HFF-Myc (cell line): ENCODE measurements at regions not wholly inside any gene's neighbourhood (a gene's known extent, or its start where the extent isn't known, plus 50 kb on each side); places are given as distances from the start of the nearest gene placed in this dataset.

Source experiments
- DNase-seq: peaks from one replicate; pipeline ENCODE4 v3.0.0-alpha.2; 2011; ENCODE audit warnings: low read depth; ENCODE audit errors: extremely low read depth
- H3K4me3 ChIP-seq: replicated peaks from 2 replicates; pipeline ENCODE4 v1.5.1; 2011; ENCODE audit warnings: low read depth, mild to moderate bottlenecking, control low read depth, low read length
- TF ChIP-seq, protein P1 (sequence below): IDR thresholded peaks from 2 replicates; pipeline ENCODE4 v1.5.1; 2012; ENCODE audit warnings: mild to moderate bottlenecking, low read depth, low read length, control low read depth; ENCODE audit errors: missing control alignments

DNA sequence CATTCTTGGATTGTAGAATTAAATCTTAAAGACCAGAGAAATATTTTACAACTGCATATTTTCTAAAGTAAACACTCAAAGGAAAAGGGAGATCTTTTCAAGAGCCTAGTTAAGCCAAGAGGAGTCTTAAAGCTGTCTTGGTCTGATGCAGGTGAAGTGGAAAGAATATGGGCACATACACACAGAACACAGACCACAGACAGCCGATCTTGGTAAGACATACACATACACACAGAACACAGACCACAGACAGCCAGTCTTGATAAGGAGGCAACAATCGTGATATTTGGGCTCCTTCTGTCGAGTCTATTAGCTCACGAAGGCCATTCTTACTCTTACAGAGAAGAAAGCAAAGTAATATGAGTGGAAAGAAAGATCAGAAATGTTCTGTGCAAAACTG is 1153.9 kb upstream of the TMPRSS15 start:
- DNase-seq: no peak
- TF ChIP-seq, protein P1, sequence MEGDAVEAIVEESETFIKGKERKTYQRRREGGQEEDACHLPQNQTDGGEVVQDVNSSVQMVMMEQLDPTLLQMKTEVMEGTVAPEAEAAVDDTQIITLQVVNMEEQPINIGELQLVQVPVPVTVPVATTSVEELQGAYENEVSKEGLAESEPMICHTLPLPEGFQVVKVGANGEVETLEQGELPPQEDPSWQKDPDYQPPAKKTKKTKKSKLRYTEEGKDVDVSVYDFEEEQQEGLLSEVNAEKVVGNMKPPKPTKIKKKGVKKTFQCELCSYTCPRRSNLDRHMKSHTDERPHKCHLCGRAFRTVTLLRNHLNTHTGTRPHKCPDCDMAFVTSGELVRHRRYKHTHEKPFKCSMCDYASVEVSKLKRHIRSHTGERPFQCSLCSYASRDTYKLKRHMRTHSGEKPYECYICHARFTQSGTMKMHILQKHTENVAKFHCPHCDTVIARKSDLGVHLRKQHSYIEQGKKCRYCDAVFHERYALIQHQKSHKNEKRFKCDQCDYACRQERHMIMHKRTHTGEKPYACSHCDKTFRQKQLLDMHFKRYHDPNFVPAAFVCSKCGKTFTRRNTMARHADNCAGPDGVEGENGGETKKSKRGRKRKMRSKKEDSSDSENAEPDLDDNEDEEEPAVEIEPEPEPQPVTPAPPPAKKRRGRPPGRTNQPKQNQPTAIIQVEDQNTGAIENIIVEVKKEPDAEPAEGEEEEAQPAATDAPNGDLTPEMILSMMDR: no peak
- H3K4me3 ChIP-seq: no peak overlapping the region

DNA sequence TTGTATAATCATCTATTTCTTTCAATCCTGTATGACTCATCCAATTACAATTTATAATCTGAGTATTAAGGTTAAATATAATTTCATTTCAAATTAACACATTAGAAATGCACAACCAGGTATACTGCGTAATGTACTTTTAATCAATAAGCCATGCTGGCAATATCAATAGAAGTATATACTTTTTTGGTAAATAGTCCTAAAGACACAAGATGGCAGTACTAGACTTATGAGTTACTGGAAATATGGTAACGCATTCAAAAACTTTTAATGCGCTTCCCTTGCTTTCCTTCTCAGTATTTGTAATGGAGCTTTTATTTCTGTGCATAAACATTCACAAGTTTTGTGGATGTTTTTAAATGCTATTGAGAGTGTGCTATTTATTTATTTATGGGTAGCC is 1162.0 kb upstream of the TMPRSS15 start:
- no peak overlapping the region for H3K4me3 ChIP-seq
- DNase-seq: no peak
- TF ChIP-seq, protein P1: no peak

DNA sequence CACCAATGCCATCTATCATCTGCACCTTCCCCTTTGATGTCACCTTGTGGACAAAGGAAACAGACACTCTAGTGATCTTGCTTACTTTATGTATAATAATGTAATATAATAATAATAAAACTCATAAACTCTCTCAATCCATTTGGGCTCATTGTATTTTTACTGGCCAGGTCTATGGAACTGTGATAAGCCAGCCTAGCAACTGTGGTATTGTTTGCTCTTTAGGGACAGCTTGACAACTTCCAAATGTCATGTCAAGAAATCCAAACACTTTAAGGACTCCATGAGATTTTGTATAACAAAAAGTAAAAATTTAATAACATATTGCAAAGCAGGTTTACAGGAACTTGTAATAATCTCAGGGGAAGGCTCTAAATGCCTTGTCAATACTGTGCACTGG is 1163.4 kb upstream of the TMPRSS15 start:
- H3K4me3 ChIP-seq: no peak overlapping the region
- TF ChIP-seq, protein P1: no peak
- no peak for DNase-seq

DNA sequence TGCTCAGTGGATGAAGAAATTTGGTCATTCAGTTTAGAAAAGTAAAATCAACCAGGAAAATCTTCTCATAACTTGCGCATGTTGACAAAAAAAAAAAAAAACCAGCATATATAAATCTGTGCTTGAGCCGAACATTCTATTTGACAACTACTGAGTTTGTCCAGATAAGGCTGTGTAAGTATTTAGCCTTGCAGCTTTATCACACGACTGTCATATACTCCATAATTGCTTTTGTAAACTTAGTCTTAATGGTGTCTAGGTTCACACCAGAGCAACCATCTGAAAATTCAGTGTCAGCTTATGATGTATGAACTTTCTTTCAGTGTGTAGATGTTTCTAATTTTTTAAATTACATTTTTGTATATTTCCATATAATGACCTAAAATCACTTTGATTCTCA is 1173.8 kb upstream of the TMPRSS15 start:
- TF ChIP-seq, protein P1: no peak
- H3K4me3 ChIP-seq: no peak overlapping the region
- no peak for DNase-seq

DNA sequence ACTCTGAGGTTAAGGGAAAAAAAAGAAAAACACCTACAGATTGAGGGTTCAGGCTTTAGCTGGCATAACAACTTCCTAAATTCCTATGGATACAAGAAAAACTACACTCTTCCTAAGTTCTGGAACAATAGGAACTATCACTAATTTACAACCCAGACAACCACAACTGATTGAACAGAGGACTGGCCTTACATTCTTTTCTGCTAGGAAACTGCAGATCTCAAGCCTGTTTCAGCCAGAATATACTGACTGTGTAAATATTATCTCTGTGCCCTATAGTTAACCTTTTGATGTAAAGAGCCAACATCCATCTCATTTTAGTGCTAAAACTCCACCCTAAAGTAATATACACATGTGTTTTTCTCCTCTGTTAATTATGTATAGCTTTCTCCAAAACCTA is 1186.5 kb upstream of the TMPRSS15 start:
- DNase-seq: no peak
- TF ChIP-seq, protein P1: no peak
- H3K4me3 ChIP-seq: no peak overlapping the region

DNA sequence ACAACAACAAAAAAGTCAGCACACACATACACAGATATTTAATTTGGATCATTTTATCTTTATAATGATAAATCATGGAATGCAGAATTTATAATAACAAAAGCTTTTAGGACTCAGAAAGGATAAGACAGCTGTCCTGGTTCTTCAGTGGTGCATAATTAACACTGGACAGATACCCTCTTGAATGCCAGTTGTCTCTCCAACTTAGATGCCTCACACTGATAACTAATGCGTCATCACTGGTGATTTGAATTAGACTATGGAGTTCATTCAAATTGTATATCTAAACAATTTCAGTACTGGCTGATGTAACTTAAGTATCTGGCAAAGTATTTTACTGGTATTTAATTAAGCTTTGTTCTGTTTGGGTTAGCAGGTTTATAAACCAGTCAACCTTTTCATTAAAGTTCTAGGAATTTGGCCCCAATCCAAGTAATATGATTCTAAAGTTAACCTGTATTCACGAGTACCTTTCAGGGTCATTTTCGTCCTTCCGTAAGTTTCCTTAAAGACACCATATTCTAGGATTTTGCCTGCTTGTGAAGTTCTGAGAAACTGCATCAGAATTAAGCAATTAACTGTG is 1199.5 kb upstream of the TMPRSS15 start:
- H3K4me3 ChIP-seq: no peak overlapping the region
- TF ChIP-seq, protein P1: no peak
- no peak for DNase-seq

DNA sequence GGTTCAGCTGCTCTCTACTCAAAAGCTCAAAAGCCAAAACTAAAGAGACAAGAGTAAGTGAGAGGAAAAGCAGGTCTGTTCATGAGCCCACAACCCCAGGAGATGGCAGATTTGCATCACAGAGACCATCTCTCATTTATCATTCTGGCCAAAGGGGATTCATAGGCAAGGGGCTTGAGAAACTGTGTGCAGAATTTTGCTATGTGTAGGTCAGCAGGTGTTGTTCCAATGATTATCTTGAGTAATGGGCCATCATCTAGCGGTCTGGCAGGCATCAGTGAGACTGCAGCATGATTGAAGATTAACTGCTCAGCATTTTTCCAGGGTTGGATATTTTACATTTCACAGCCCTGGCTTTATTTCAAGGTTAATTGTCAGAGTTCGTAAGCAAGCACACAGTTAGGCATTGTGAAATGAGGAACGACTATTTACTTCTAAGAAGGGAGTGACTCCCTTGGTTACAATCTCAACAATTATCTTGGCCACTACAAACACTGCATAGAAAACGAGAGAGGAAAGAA is 1204.6 kb upstream of the TMPRSS15 start:
- DNase-seq: no peak
- TF ChIP-seq, protein P1: no peak
- H3K4me3 ChIP-seq: no peak overlapping the region
